Upper lobe of left lung (tissue), 6 donors: ENCODE measurements at regions not wholly inside any gene's neighbourhood (a gene's known extent, or its start where the extent isn't known, plus 50 kb on each side); places are given as distances from the start of the nearest gene placed in this dataset.

Source experiments
- ATAC-seq, 2 donors: fragments of 200-7000 bp; cut with Tn5 transposase; one replicate each; pipeline ENCODE4 v1.9.1; 2022; ENCODE audit warnings: mild to moderate bottlenecking in 2 of 2, moderate library complexity in 2 of 2; ENCODE audit not compliant: low FRiP score in 2 of 2
- DNase-seq, 2 donors: peaks; one replicate each; pipeline ENCODE4 v3.0.0-alpha.2; 2019 to 2020
- H3K27ac ChIP-seq, 4 donors: fragments of 200-600 bp; sonication (generic); one replicate each; pipeline ENCODE4 v1.5.1; 2016 to 2019
- H3K27me3 ChIP-seq, 4 donors: fragments of 200-600 bp; sonication (generic); one replicate each; pipeline ENCODE4 v1.5.1; 2017 to 2019
- H3K36me3 ChIP-seq, 4 donors: fragments of 200-600 bp; sonication (generic); one replicate each; pipeline ENCODE4 v1.5.1; 2016 to 2019
- H3K4me1 ChIP-seq, 4 donors: fragments of 200-600 bp; sonication (generic); one replicate each; pipeline ENCODE4 v1.5.1; 2018 to 2019
- H3K4me3 ChIP-seq, 4 donors: fragments of 200-600 bp; sonication (generic); one replicate each; pipeline ENCODE4 v1.5.1; 2017 to 2019; ENCODE audit warnings: mild to moderate bottlenecking in 2 of 4, moderate library complexity in 1 of 4
- H3K9me3 ChIP-seq, 4 donors: fragments of 200-600 bp; sonication (generic); one replicate each; pipeline ENCODE4 v1.5.1; 2018 to 2019
- CTCF ChIP-seq, 6 experiments: fragments of 450-650 bp in 4 of 6; fragments of 200-600 bp in 2 of 6; sonication (generic) in 2 of 6; IDR thresholded peaks; one replicate each; pipeline ENCODE4 v1.5.1; 2016 to 2019; ENCODE audit warnings: antibody characterized with exemption in 6 of 6
- EP300 ChIP-seq, 4 donors: sonication (generic); formaldehyde crosslinking; IDR thresholded peaks; one replicate each; pipeline ENCODE4 v1.5.1; 2017; ENCODE audit warnings: antibody characterized with exemption in 4 of 4, control low read depth in 2 of 4
- POLR2A ChIP-seq, 4 donors: fragments of 450-650 bp; IDR thresholded peaks; one replicate each; pipeline ENCODE4 v1.5.1; 2016 to 2017; ENCODE audit warnings: antibody characterized with exemption in 4 of 4, mild to moderate bottlenecking in 2 of 4
- POLR2AphosphoS5 ChIP-seq, 2 donors: sonication (generic); formaldehyde crosslinking; IDR thresholded peaks; one replicate each; pipeline ENCODE4 v1.5.1; 2017; ENCODE audit warnings: antibody characterized with exemption in 2 of 2
- WGBS, 2 donors: methylation state at CpG; one replicate each; pipeline ENCODE4 v1.1.5; 2017 to 2018; 5-methylcytosine and 5-hydroxymethylcytosine counted together
- donor health status: DM: no; HTN: no; CAD: no; lungs with moderate emphysema.
- donor health status: DM: no; HTN: yes; CAD: no; lungs with severe emphysema.

- TF ChIP-seq EP300 (IDR thresholded peaks at IDR 0.05) (no peak), POLR2AphosphoS5 (IDR thresholded peaks at IDR 0.05) (no peak), CTCF (IDR thresholded peaks at IDR 0.05) (no peak), POLR2A (IDR thresholded peaks at IDR 0.05) (no peak)
- DNase-seq = no peak
- no peak overlapping the region for H3K4me3 ChIP-seq
- no peak overlapping the region for H3K27ac ChIP-seq
- no peaks in the 10 kb centered on the region for H3K27me3 ChIP-seq
- H3K9me3 ChIP-seq = no peaks in the 10 kb centered on the region
- no peak for ATAC-seq
- H3K36me3 ChIP-seq = no peaks in the 10 kb centered on the region
- no peaks in the 10 kb centered on the region for H3K4me1 ChIP-seq
- 72 to 90% methylated on average over 4 of the region's 4 CpGs for WGBS, 2 donors
These were observed 551.0 kb upstream of the MIR17HG start for GRCh38 chr13:90796474-90796873.

GRCh38 chr13:90797335-90797734 is 550.2 kb upstream of the MIR17HG start:
- H3K27ac ChIP-seq = no peak overlapping the region
- H3K4me1 ChIP-seq = no peaks in the 10 kb centered on the region
- 85 to 88% methylated on average over 2 of the region's 2 CpGs for WGBS, 2 donors
- ATAC-seq = no peak
- no peak for DNase-seq
- no peaks in the 10 kb centered on the region for H3K27me3 ChIP-seq
- no peaks in the 10 kb centered on the region for H3K36me3 ChIP-seq
- no peak for TF ChIP-seq EP300 (IDR thresholded peaks at IDR 0.05)
- TF ChIP-seq CTCF (IDR thresholded peaks at IDR 0.05) = no peak
- no peak for TF ChIP-seq POLR2A (IDR thresholded peaks at IDR 0.05)
- no peak for TF ChIP-seq POLR2AphosphoS5 (IDR thresholded peaks at IDR 0.05)
- H3K9me3 ChIP-seq = no peaks in the 10 kb centered on the region
- no peak overlapping the region for H3K4me3 ChIP-seq

- no peaks in the 10 kb centered on the region for H3K4me1 ChIP-seq
- no peaks in the 10 kb centered on the region for H3K27me3 ChIP-seq
- no peak overlapping the region for H3K27ac ChIP-seq
- no peaks in the 10 kb centered on the region for H3K36me3 ChIP-seq
- H3K4me3 ChIP-seq = no peak overlapping the region
- TF ChIP-seq CTCF (IDR thresholded peaks at IDR 0.05) (no peak), POLR2A (IDR thresholded peaks at IDR 0.05) (no peak), EP300 (IDR thresholded peaks at IDR 0.05) (no peak), POLR2AphosphoS5 (IDR thresholded peaks at IDR 0.05) (no peak)
- no peak for DNase-seq
- no peaks in the 10 kb centered on the region for H3K9me3 ChIP-seq
- ATAC-seq = no peak
- 54 to 62% methylated on average over 3 of the region's 3 CpGs for WGBS, 2 donors
These were observed 549.1 kb upstream of the MIR17HG start for GRCh38 chr13:90798381-90798780.

GRCh38 chr13:90800082-90800746 is 547.3 kb upstream of the MIR17HG start:
- TF ChIP-seq POLR2AphosphoS5 (IDR thresholded peaks at IDR 0.05) (no peak), CTCF (IDR thresholded peaks at IDR 0.05) (no peak), POLR2A (IDR thresholded peaks at IDR 0.05) (no peak), EP300 (IDR thresholded peaks at IDR 0.05) (no peak)
- WGBS, 2 donors = 13 to 38% methylated on average over 3 of the region's 3 CpGs
- DNase-seq (peak in 1 of 2 donors; percentile 32), ATAC-seq (peak in 1 of 2 donors; percentile 80)
- H3K9me3 ChIP-seq = no peaks in the 10 kb centered on the region
- H3K4me1 ChIP-seq = no peaks in the 10 kb centered on the region
- H3K4me3 ChIP-seq = no peak overlapping the region
- H3K27ac ChIP-seq = no peak overlapping the region
- H3K36me3 ChIP-seq = no peaks in the 10 kb centered on the region
- H3K27me3 ChIP-seq = no peaks in the 10 kb centered on the region

GRCh38 chr13:90801621-90802020 is 545.9 kb upstream of the MIR17HG start:
- DNase-seq (no peak), ATAC-seq (no peak)
- H3K4me1 ChIP-seq = no peaks in the 10 kb centered on the region
- H3K9me3 ChIP-seq = no peaks in the 10 kb centered on the region
- WGBS, 2 donors = 73 to 80% methylated on average over 7 of the region's 7 CpGs
- TF ChIP-seq POLR2AphosphoS5 (IDR thresholded peaks at IDR 0.05) (no peak), POLR2A (IDR thresholded peaks at IDR 0.05) (no peak), EP300 (IDR thresholded peaks at IDR 0.05) (no peak), CTCF (IDR thresholded peaks at IDR 0.05) (no peak)
- no peaks in the 10 kb centered on the region for H3K36me3 ChIP-seq
- no peaks in the 10 kb centered on the region for H3K27me3 ChIP-seq
- H3K4me3 ChIP-seq = no peak overlapping the region
- H3K27ac ChIP-seq = no peak overlapping the region
